DND-41 (cell line): ENCODE measurements at regions not wholly inside any gene's neighbourhood (a gene's known extent, or its start where the extent isn't known, plus 50 kb on each side); places are given as distances from the start of the nearest gene placed in this dataset.

Source experiments
- ATAC-seq: fragments of 200-7000 bp; cut with Tn5 transposase; 3 replicates; pipeline ENCODE4 v1.9.1; 2021; ENCODE audit warnings: low read depth; ENCODE audit not compliant: insufficient read depth
- DNase-seq: peaks from one replicate; pipeline ENCODE4 v3.0.0-alpha.2; 2020
- H2AFZ ChIP-seq: 2 replicates; pipeline ENCODE4 v1.6.0; 2012; ENCODE audit warnings: low read depth, low read length
- H3K27ac ChIP-seq: 2 replicates; pipeline ENCODE4 v1.5.1; 2012; ENCODE audit warnings: low read length, inconsistent platforms
- H3K27me3 ChIP-seq: fragments of 200-600 bp; sonication (generic); 2 replicates; pipeline ENCODE4 v1.6.0; 2012; ENCODE audit warnings: low read length, mild to moderate bottlenecking, inconsistent platforms; ENCODE audit not compliant: insufficient read depth, poor library complexity
- H3K36me3 ChIP-seq: 2 replicates; pipeline ENCODE4 v1.5.1; 2012; ENCODE audit warnings: low read length, inconsistent platforms; ENCODE audit not compliant: insufficient read depth
- H3K4me1 ChIP-seq: 2 replicates; pipeline ENCODE4 v1.5.1; 2012; ENCODE audit warnings: mild to moderate bottlenecking, low read length; ENCODE audit not compliant: insufficient read depth
- H3K4me2 ChIP-seq: 2 replicates; pipeline ENCODE4 v1.6.0; 2012; ENCODE audit warnings: mild to moderate bottlenecking, moderate library complexity, low read length, inconsistent platforms; ENCODE audit not compliant: insufficient read depth
- H3K4me3 ChIP-seq, 2 experiments: fragments of 200-600 bp in 1 of 2; shearing (Covaris generic) in 1 of 2; 2 replicates each; pipeline ENCODE4 v1.5.1; 2012 to 2016; ENCODE audit warnings: inconsistent platforms in 2 of 2, low read length in 2 of 2, mild to moderate bottlenecking in 2 of 2, low read depth in 1 of 2, moderate library complexity in 1 of 2
- H3K79me2 ChIP-seq: 2 replicates; pipeline ENCODE4 v1.6.0; 2012; ENCODE audit warnings: low read length, inconsistent platforms; ENCODE audit not compliant: insufficient read depth
- H3K9ac ChIP-seq: 2 replicates; pipeline ENCODE4 v1.6.0; 2012; ENCODE audit warnings: low read depth, mild to moderate bottlenecking, inconsistent platforms, low read length, moderate library complexity
- H3K9me3 ChIP-seq: 2 replicates; pipeline ENCODE4 v1.5.1; 2012; ENCODE audit warnings: low read length, moderate library complexity, mild to moderate bottlenecking, inconsistent platforms; ENCODE audit not compliant: insufficient read depth, severe bottlenecking
- H4K20me1 ChIP-seq: 2 replicates; pipeline ENCODE4 v1.6.0; 2012; ENCODE audit warnings: low read length; ENCODE audit not compliant: insufficient read depth
- EZH2 ChIP-seq: IDR thresholded peaks from 3 replicates; pipeline ENCODE4 v1.6.1; 2012; ENCODE audit warnings: borderline replicate concordance, low read depth, mild to moderate bottlenecking, moderate library complexity, low read length, inconsistent platforms; ENCODE audit not compliant: severe bottlenecking
- TF ChIP-seq, protein P1 (sequence below): IDR thresholded peaks from 2 replicates; pipeline ENCODE4 v1.5.1; 2012; ENCODE audit warnings: borderline replicate concordance, low read length, moderate library complexity, mild to moderate bottlenecking; ENCODE audit not compliant: poor library complexity, severe bottlenecking; ENCODE audit errors: extremely low read depth

DNA sequence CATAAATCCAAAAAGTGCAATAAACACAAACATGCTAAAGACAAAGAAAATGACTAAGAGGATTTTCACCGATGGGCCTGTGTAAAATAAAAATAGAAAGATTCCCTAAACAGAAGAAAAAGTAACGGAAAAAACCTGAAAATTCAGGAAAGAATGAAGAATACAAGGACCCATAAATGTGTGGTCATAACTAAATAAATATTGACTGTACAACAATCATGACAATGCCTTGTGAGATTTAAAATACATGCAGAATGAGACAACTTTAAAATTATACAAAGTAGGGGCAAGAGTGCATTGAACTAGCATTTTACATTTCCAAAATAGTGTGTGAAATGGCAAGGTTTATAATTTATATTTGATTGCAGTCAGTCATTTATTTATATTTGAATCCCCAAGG is 409.1 kb upstream of the ANKRD30A start:
- Histone ChIP-seq H2AFZ (no peak overlapping the region), H3K4me2 (no peak overlapping the region), H3K27me3 (no peaks in the 10 kb centered on the region), H3K4me3 (no peak overlapping the region), H3K9me3 (no peaks in the 10 kb centered on the region), H3K79me2 (no peaks in the 10 kb centered on the region), H3K27ac (no peak overlapping the region), H3K36me3 (no peaks in the 10 kb centered on the region), H4K20me1 (no peaks in the 10 kb centered on the region), H3K9ac (no peak overlapping the region), H3K4me1 (no peaks in the 10 kb centered on the region)
- DNase-seq (no peak), ATAC-seq (no peak)
- TF ChIP-seq EZH2, result no peak
- TF ChIP-seq, protein P1, sequence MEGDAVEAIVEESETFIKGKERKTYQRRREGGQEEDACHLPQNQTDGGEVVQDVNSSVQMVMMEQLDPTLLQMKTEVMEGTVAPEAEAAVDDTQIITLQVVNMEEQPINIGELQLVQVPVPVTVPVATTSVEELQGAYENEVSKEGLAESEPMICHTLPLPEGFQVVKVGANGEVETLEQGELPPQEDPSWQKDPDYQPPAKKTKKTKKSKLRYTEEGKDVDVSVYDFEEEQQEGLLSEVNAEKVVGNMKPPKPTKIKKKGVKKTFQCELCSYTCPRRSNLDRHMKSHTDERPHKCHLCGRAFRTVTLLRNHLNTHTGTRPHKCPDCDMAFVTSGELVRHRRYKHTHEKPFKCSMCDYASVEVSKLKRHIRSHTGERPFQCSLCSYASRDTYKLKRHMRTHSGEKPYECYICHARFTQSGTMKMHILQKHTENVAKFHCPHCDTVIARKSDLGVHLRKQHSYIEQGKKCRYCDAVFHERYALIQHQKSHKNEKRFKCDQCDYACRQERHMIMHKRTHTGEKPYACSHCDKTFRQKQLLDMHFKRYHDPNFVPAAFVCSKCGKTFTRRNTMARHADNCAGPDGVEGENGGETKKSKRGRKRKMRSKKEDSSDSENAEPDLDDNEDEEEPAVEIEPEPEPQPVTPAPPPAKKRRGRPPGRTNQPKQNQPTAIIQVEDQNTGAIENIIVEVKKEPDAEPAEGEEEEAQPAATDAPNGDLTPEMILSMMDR, result no peak

DNA sequence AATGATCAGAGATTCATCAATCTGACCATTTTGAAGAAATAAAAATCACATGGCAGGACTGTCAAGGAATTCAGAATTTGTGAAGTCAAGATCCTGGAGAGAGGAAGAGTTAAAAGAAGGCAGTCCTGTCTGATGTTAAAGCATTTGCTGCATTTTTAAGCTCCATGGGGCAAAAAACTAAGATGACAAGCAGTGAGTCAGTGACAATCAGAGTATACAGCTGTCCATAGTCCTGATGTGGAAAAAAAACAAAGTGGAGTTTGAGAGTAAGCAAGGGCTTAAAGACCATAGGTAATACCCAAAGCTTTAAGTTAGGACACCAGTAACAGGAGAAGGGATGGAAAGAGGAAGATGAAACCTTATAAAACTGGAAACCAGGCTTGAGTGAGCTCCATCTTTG is 412.7 kb upstream of the ANKRD30A start:
- Histone ChIP-seq H3K9ac (no peak overlapping the region), H3K36me3 (no peaks in the 10 kb centered on the region), H3K79me2 (no peaks in the 10 kb centered on the region), H3K4me1 (no peaks in the 10 kb centered on the region), H3K4me3 (no peak overlapping the region), H2AFZ (no peak overlapping the region), H4K20me1 (no peaks in the 10 kb centered on the region), H3K27me3 (no peaks in the 10 kb centered on the region), H3K27ac (no peak overlapping the region), H3K4me2 (no peak overlapping the region), H3K9me3 (no peaks in the 10 kb centered on the region)
- ATAC-seq (no peak), DNase-seq (no peak)
- TF ChIP-seq, protein P1, result no peak
- TF ChIP-seq EZH2, result no peak

DNA sequence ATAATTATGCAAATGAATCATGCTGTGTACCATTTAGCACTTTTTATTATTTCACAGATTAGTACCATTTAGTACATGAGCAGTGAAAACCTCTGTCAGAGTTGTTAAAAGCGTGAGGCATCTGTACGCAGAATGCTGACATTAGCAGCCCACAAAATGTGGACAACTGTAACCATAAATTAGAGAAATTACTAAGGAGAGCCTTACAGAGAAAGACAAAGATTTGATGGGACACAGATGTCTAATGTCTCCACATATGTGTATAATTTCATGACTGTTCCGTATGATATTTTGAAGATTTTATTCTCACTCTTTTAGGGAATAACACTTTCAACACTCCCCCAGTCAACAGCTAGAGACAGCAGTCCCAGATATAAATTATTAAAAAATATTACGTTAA is 414.0 kb upstream of the ANKRD30A start:
- no peak overlapping the region for H3K27ac ChIP-seq
- no peaks in the 10 kb centered on the region for H3K27me3 ChIP-seq
- H3K36me3 ChIP-seq, result no peaks in the 10 kb centered on the region
- H3K9ac ChIP-seq, result no peak overlapping the region
- TF ChIP-seq, protein P1, result no peak
- TF ChIP-seq EZH2, result no peak
- H3K4me2 ChIP-seq, result no peak overlapping the region
- ATAC-seq, result no peak
- no peaks in the 10 kb centered on the region for H3K4me1 ChIP-seq
- no peak overlapping the region for H3K4me3 ChIP-seq
- H3K9me3 ChIP-seq, result no peaks in the 10 kb centered on the region
- no peak overlapping the region for H2AFZ ChIP-seq
- H4K20me1 ChIP-seq, result no peaks in the 10 kb centered on the region
- no peak for DNase-seq
- H3K79me2 ChIP-seq, result no peaks in the 10 kb centered on the region

DNA sequence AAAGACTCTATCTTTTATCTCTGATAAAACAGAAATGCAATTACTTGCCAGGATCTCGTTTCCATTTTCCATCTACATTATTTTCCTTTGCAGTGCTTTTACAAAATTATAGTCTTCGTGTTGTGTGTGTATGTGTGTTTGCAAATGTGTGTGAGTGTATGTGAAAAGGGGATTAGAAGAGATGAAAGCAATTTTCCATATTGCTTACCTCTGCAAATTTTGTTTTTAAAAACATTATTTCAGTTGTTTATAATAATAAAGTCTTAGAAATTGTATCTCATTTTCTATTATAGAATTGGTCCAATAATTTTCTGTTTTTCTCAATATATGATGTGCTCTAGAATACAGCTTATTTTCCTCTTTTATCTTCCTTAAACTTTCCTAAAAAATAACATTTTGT is 421.3 kb upstream of the ANKRD30A start:
- Histone ChIP-seq H3K79me2 (no peaks in the 10 kb centered on the region), H3K9me3 (no peaks in the 10 kb centered on the region), H3K9ac (no peak overlapping the region), H2AFZ (no peak overlapping the region), H3K27ac (no peak overlapping the region), H3K4me3 (no peak overlapping the region), H3K27me3 (no peaks in the 10 kb centered on the region), H3K4me1 (no peaks in the 10 kb centered on the region), H4K20me1 (no peaks in the 10 kb centered on the region), H3K4me2 (no peak overlapping the region), H3K36me3 (no peaks in the 10 kb centered on the region)
- no peak for DNase-seq
- no peak for ATAC-seq
- TF ChIP-seq EZH2, result no peak
- TF ChIP-seq, protein P1, result no peak
